ENCODE measurements at regions not wholly inside any gene's neighbourhood (a gene's known extent, or its start where the extent isn't known, plus 50 kb on each side); places are given as distances from the start of the nearest gene placed in this dataset.

- DNase-seq (no peak), ATAC-seq (no peak)
- Mint-ChIP-seq H3K36me3 (ENCODE audit: insufficient read depth) (no peaks in the 10 kb centered on the region), H3K9me3 (peaks cover 21% of the 10 kb centered on the region), H3K4me3 (no peak overlapping the region), H3K4me1 (ENCODE audit: low read depth) (no peaks in the 10 kb centered on the region), H3K27me3 (ENCODE audit: low read depth) (no peaks in the 10 kb centered on the region)
These were observed 362.3 kb upstream of the RBFOX1 start for GRCh38 chr16:6970171-6970857.

DNA sequence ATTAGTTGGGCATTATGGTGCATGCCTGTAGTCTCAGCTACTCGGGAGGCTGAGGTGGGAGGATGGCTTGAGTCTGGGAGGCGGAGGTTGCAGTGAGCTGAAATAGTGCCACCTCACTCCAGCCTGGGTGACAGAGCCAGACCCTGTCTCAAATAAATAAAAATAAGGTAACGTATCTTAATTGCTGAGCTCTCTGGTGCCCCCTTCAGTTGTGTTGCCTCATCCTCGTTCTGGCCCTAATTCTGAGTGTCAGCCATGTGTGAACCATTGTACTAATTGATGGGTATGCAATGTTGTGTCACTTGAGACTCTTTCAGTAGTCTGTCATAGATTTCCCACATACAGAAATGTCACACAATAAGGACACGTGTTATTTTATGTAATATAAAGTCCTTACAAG, 363.1 kb upstream of the RBFOX1 start:
- Mint-ChIP-seq H3K9me3 (peaks cover 21% of the 10 kb centered on the region), H3K36me3 (ENCODE audit: insufficient read depth) (no peaks in the 10 kb centered on the region), H3K4me1 (ENCODE audit: low read depth) (no peaks in the 10 kb centered on the region), H3K4me3 (no peak overlapping the region), H3K27me3 (ENCODE audit: low read depth) (no peaks in the 10 kb centered on the region)
- ATAC-seq (no peak), DNase-seq (no peak)

GRCh38 chr16:6967796-6968320, 364.8 kb upstream of the RBFOX1 start:
- no peak for ATAC-seq
- H3K36me3 Mint-ChIP-seq (ENCODE audit: insufficient read depth), result no peaks in the 10 kb centered on the region
- no peak for DNase-seq
- peaks cover 21% of the 10 kb centered on the region for H3K9me3 Mint-ChIP-seq
- H3K4me1 Mint-ChIP-seq (ENCODE audit: low read depth), result no peaks in the 10 kb centered on the region
- H3K27me3 Mint-ChIP-seq (ENCODE audit: low read depth), result no peaks in the 10 kb centered on the region
- H3K4me3 Mint-ChIP-seq, result no peak overlapping the region

- Mint-ChIP-seq H3K27me3 (ENCODE audit: low read depth) (no peaks in the 10 kb centered on the region), H3K9me3 (peaks cover 15% of the 10 kb centered on the region), H3K4me1 (ENCODE audit: low read depth) (no peaks in the 10 kb centered on the region), H3K36me3 (ENCODE audit: insufficient read depth) (no peaks in the 10 kb centered on the region), H3K4me3 (no peak overlapping the region)
- ATAC-seq, result no peak
- DNase-seq, result no peak
These were observed 365.7 kb upstream of the RBFOX1 start for GRCh38 chr16:6966925-6967324.

- DNase-seq, result no peak
- H3K9me3 Mint-ChIP-seq, result peaks cover 9% of the 10 kb centered on the region
- no peaks in the 10 kb centered on the region for H3K27me3 Mint-ChIP-seq (ENCODE audit: low read depth)
- H3K36me3 Mint-ChIP-seq (ENCODE audit: insufficient read depth), result no peaks in the 10 kb centered on the region
- no peak overlapping the region for H3K4me3 Mint-ChIP-seq
- H3K4me1 Mint-ChIP-seq (ENCODE audit: low read depth), result no peaks in the 10 kb centered on the region
- no peak for ATAC-seq
These were observed 368.0 kb upstream of the RBFOX1 start for GRCh38 chr16:6964679-6965078.

- no peak for DNase-seq
- ATAC-seq, result no peak
- Mint-ChIP-seq H3K36me3 (ENCODE audit: insufficient read depth) (no peaks in the 10 kb centered on the region), H3K27me3 (ENCODE audit: low read depth) (no peaks in the 10 kb centered on the region), H3K4me1 (ENCODE audit: low read depth) (no peaks in the 10 kb centered on the region), H3K4me3 (no peak overlapping the region), H3K9me3 (peaks cover 11% of the 10 kb centered on the region)
These were observed 370.9 kb upstream of the RBFOX1 start for GRCh38 chr16:6961704-6962103.

- ATAC-seq (no peak), DNase-seq (no peak)
- Mint-ChIP-seq H3K9me3 (peaks cover 18% of the 10 kb centered on the region), H3K36me3 (ENCODE audit: insufficient read depth) (no peaks in the 10 kb centered on the region), H3K27me3 (ENCODE audit: low read depth) (no peaks in the 10 kb centered on the region), H3K4me3 (no peak overlapping the region), H3K4me1 (ENCODE audit: low read depth) (no peaks in the 10 kb centered on the region)
These were observed 374.5 kb upstream of the RBFOX1 start for GRCh38 chr16:6958184-6958583.

GRCh38 chr16:6957681-6958080, 375.0 kb upstream of the RBFOX1 start:
- H3K9me3 Mint-ChIP-seq, result peaks cover 18% of the 10 kb centered on the region
- DNase-seq, result no peak
- H3K27me3 Mint-ChIP-seq (ENCODE audit: low read depth), result no peaks in the 10 kb centered on the region

DNA sequence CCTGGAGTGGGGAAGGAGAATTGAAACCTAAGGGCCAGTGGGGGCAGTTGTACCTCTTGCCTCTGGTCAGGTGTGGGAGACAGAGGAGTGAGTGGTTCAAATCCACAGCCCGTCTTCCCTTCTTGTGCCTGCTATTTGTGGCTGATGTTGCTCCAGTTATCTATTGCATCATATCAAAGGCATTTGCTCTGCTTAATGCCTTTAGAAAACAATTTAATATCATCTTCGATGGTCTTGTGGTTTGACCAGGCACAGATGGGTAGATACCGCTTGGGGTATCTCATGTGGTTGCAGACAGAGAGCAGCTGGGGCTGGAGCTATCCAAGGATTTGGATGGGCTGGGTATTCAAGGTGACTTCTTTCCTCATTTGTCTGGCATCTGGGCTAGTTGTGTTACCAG, 376.1 kb upstream of the RBFOX1 start:
- no peak for DNase-seq
- H3K4me1 Mint-ChIP-seq (ENCODE audit: low read depth), result no peaks in the 10 kb centered on the region
- ATAC-seq, result no peak
- H3K27me3 Mint-ChIP-seq (ENCODE audit: low read depth), result no peaks in the 10 kb centered on the region
- no peaks in the 10 kb centered on the region for H3K36me3 Mint-ChIP-seq (ENCODE audit: insufficient read depth)
- H3K4me3 Mint-ChIP-seq, result no peak overlapping the region
- H3K9me3 Mint-ChIP-seq, result peaks cover 18% of the 10 kb centered on the region

More at GRCh38 chr16:6957681-6958080, 375.0 kb upstream of the RBFOX1 start:
- Mint-ChIP-seq H3K36me3 (ENCODE audit: insufficient read depth) (no peaks in the 10 kb centered on the region), H3K4me1 (ENCODE audit: low read depth) (no peaks in the 10 kb centered on the region), H3K4me3 (no peak overlapping the region)
- ATAC-seq, result no peak

- no peaks in the 10 kb centered on the region for H3K36me3 Mint-ChIP-seq (ENCODE audit: insufficient read depth)
- DNase-seq (no peak), ATAC-seq (no peak)
- H3K4me1 Mint-ChIP-seq (ENCODE audit: low read depth), result no peaks in the 10 kb centered on the region
- H3K9me3 Mint-ChIP-seq, result peaks cover 18% of the 10 kb centered on the region
- no peaks in the 10 kb centered on the region for H3K27me3 Mint-ChIP-seq (ENCODE audit: low read depth)
- no peak overlapping the region for H3K4me3 Mint-ChIP-seq
These were observed 377.3 kb upstream of the RBFOX1 start for GRCh38 chr16:6955303-6955702.

DNA sequence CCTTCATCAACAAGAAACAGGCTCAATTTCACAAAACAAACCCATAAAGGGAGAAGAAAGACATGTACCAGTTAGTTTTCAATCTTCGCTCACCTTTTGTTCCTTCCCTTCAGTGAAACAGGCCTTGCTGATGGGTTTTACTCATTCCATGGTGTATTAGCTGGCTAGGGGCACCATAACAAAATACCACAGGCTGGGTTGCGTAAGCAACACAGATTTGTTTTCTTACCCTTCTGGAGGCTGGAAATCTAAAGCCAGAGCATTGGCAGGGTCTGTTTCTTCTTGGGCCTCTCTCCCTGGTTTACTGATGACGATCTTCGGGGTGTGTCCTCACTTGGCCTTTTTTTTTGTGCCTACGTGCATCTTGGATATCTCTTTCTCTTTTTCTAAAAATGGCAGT, 383.4 kb upstream of the RBFOX1 start:
- H3K9me3 Mint-ChIP-seq, result peaks cover 3% of the 10 kb centered on the region
- ATAC-seq (no peak), DNase-seq (no peak)
- no peak overlapping the region for H3K4me3 Mint-ChIP-seq
- H3K36me3 Mint-ChIP-seq (ENCODE audit: insufficient read depth), result no peaks in the 10 kb centered on the region
- no peaks in the 10 kb centered on the region for H3K4me1 Mint-ChIP-seq (ENCODE audit: low read depth)
- H3K27me3 Mint-ChIP-seq (ENCODE audit: low read depth), result no peaks in the 10 kb centered on the region

DNA sequence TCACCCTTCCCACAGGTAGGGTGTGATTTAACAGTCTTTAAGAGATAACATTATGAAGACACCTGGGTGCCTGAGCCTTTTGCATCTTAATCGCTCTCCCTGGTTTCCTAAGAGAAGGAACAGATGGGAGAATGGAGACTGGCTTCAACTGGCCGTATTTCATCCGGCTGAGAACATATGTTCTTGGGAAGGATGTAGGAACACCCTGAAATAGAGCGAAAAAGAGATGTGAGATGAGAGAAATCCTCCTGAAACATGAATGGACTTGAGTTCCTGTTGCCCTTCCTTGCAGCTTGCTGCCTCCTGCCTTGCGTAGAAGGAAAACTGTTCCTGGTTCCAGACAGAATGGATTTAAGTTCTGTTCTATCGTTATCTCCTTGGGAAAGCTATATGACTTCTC, 385.4 kb upstream of the RBFOX1 start:
- DNase-seq (no peak), ATAC-seq (no peak)
- H3K9me3 Mint-ChIP-seq, result no peaks in the 10 kb centered on the region
- H3K4me1 Mint-ChIP-seq (ENCODE audit: low read depth), result no peaks in the 10 kb centered on the region
- no peak overlapping the region for H3K4me3 Mint-ChIP-seq
- no peaks in the 10 kb centered on the region for H3K27me3 Mint-ChIP-seq (ENCODE audit: low read depth)
- H3K36me3 Mint-ChIP-seq (ENCODE audit: insufficient read depth), result no peaks in the 10 kb centered on the region

DNA sequence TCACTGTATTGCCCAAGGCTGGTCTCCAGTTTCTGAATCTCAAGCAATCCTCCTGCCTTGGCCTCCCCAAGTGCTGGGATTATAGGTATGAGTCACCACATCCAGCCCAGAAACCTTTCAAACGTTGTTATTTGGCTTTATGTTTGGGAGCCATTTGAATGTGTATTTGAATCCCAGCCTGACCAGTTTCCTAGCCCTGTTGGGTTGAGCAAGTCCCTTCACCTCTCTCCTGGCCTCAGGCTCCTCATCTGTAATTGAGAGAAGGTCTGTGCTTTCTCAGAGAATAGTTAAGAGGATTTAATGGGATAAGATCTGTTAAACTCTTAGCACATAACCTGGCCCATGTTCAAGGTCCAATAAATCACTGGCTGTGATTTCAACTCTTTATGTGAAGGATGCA, 385.8 kb upstream of the RBFOX1 start:
- no peak for ATAC-seq
- no peak for DNase-seq
- Mint-ChIP-seq H3K9me3 (no peaks in the 10 kb centered on the region), H3K36me3 (ENCODE audit: insufficient read depth) (no peaks in the 10 kb centered on the region), H3K27me3 (ENCODE audit: low read depth) (no peaks in the 10 kb centered on the region), H3K4me3 (no peak overlapping the region), H3K4me1 (ENCODE audit: low read depth) (no peaks in the 10 kb centered on the region)

DNA sequence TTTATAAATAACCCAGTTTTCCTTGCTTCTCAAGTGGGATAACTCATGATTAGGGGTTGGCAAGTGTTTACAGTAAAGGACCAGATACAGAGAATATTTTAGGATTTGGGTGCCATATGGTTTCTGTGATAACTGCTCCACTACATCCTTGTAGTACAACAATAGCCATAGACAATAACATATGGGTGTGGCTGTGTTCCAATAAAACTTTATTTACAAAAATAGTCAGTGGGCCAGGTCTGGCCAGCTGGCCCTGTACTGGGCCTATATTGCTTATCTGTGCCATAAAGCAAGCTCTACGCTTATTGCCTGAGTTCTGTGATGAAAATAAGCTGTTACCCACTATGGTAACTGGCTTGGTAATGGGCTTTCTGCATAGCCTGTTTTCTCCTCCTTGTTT, 386.5 kb upstream of the RBFOX1 start:
- ATAC-seq, result no peak
- no peaks in the 10 kb centered on the region for H3K36me3 Mint-ChIP-seq (ENCODE audit: insufficient read depth)
- H3K4me1 Mint-ChIP-seq (ENCODE audit: low read depth), result no peaks in the 10 kb centered on the region
- DNase-seq, result no peak
- no peaks in the 10 kb centered on the region for H3K9me3 Mint-ChIP-seq
- no peak overlapping the region for H3K4me3 Mint-ChIP-seq
- no peaks in the 10 kb centered on the region for H3K27me3 Mint-ChIP-seq (ENCODE audit: low read depth)

GRCh38 chr16:6940968-6941367, 391.7 kb upstream of the RBFOX1 start:
- Mint-ChIP-seq H3K4me3 (no peak overlapping the region), H3K9me3 (no peaks in the 10 kb centered on the region), H3K4me1 (ENCODE audit: low read depth) (no peaks in the 10 kb centered on the region), H3K36me3 (ENCODE audit: insufficient read depth) (no peaks in the 10 kb centered on the region), H3K27me3 (ENCODE audit: low read depth) (no peaks in the 10 kb centered on the region)
- ATAC-seq (no peak), DNase-seq (no peak)
